Skeletal muscle tissue (tissue), 3 donors: ENCODE measurements at regions not wholly inside any gene's neighbourhood (a gene's known extent, or its start where the extent isn't known, plus 50 kb on each side); places are given as distances from the start of the nearest gene placed in this dataset.
"Not testable (repeated sequence)": the region's sequence is repeated elsewhere in the genome, so short reads cannot be mapped to it uniquely, and the experiment has no call there.

ENCODE experiments used
- H3K27ac ChIP-seq: one replicate; pipeline ENCODE4 v1.7.0; 2013; ENCODE audit warnings: mild to moderate bottlenecking, low read depth, low read length, inconsistent platforms
- H3K27me3 ChIP-seq, 3 donors: one replicate each; pipeline ENCODE4 v1.7.0; 2013; ENCODE audit warnings: low read length in 3 of 3; ENCODE audit not compliant: control insufficient read depth in 3 of 3, insufficient read depth in 3 of 3
- H3K36me3 ChIP-seq, 3 donors: one replicate each; pipeline ENCODE4 v1.7.0; 2013; ENCODE audit warnings: low read length in 3 of 3; ENCODE audit not compliant: control insufficient read depth in 3 of 3, insufficient read depth in 3 of 3
- H3K4me1 ChIP-seq, 3 donors: one replicate each; pipeline ENCODE4 v1.7.0; 2013; ENCODE audit warnings: low read length in 3 of 3, mild to moderate bottlenecking in 3 of 3; ENCODE audit not compliant: control insufficient read depth in 3 of 3, insufficient read depth in 3 of 3
- H3K4me3 ChIP-seq, 3 donors: one replicate each; pipeline ENCODE4 v1.7.0; 2013; ENCODE audit warnings: low read length in 3 of 3
- H3K9ac ChIP-seq, 3 donors: one replicate each; pipeline ENCODE4 v1.7.0; 2013; ENCODE audit warnings: low read length in 3 of 3, mild to moderate bottlenecking in 3 of 3, moderate library complexity in 2 of 3, low read depth in 1 of 3
- H3K9me3 ChIP-seq, 3 donors: one replicate each; pipeline ENCODE4 v1.7.0; 2013; ENCODE audit warnings: low read length in 3 of 3; ENCODE audit not compliant: control insufficient read depth in 3 of 3
- donor health status: Osteomylitis.

GRCh38 chr18:30689216-30689615, 353.3 kb downstream of the DSC3 start:
- Histone ChIP-seq H3K4me1 (no peaks in the 10 kb centered on the region), H3K4me3 (no peak overlapping the region), H3K9me3 (no peaks in the 10 kb centered on the region), H3K27me3 (no peaks in the 10 kb centered on the region), H3K27ac (no peak overlapping the region), H3K36me3 (no peaks in the 10 kb centered on the region), H3K9ac (no peak overlapping the region)

DNA sequence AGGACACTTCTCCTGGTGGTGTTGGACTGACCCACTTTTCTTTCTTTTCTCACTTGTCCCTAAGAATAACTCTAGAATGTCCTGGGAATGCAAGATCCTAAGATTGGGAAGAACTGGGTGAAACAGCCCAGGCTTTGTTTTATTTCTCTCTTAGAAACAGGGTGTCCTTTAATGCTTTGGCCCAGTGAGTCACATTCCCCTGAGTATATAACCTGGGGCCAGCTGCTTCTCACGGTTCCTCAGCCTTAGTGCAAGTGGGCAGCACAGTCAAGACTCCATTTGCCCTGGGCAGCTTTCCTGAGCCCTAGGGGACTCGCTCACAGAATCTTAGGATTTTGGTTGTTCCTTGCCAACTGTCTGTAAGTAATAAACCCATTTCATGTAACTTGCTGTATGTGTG, 355.0 kb downstream of the DSC3 start:
- Histone ChIP-seq H3K4me3 (no peak overlapping the region), H3K4me1 (no peaks in the 10 kb centered on the region), H3K9me3 (no peaks in the 10 kb centered on the region), H3K36me3 (no peaks in the 10 kb centered on the region), H3K27me3 (no peaks in the 10 kb centered on the region), H3K27ac (no peak overlapping the region), H3K9ac (no peak overlapping the region)

GRCh38 chr18:30684825-30685481, 357.6 kb downstream of the DSC3 start:
- no peaks in the 10 kb centered on the region for H3K27me3 ChIP-seq
- H3K9me3 ChIP-seq = no peaks in the 10 kb centered on the region
- no peaks in the 10 kb centered on the region for H3K4me1 ChIP-seq
- no peaks in the 10 kb centered on the region for H3K36me3 ChIP-seq
- no peak overlapping the region for H3K4me3 ChIP-seq
- no peak overlapping the region for H3K27ac ChIP-seq
- H3K9ac ChIP-seq = no peak overlapping the region

GRCh38 chr18:30683836-30684235, 358.7 kb downstream of the DSC3 start:
- H3K9me3 ChIP-seq = no peaks in the 10 kb centered on the region
- no peaks in the 10 kb centered on the region for H3K27me3 ChIP-seq
- H3K27ac ChIP-seq = no peak overlapping the region
- no peak overlapping the region for H3K9ac ChIP-seq
- no peaks in the 10 kb centered on the region for H3K4me1 ChIP-seq
- no peaks in the 10 kb centered on the region for H3K36me3 ChIP-seq
- H3K4me3 ChIP-seq = no peak overlapping the region

DNA sequence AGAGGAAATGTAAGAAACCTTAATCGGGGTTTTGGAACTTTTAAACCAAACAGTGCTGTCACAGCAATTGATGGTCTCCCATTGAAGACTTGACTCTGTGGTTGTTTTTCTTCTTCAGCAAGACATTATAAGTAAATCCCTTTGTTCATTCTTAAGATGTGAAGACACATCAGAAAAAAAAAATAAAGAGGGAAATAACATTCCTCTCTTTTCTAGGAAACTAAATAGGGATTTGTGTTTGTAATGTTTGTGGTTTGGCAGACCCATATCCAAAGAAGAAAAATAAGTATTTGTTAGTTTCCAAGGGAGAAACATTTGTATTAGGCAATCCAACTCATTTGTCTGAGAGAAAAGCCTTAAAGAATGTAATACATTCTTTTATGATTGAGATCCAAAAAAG, 359.9 kb downstream of the DSC3 start:
- Histone ChIP-seq H3K9ac (no peak overlapping the region), H3K9me3 (no peaks in the 10 kb centered on the region), H3K27me3 (no peaks in the 10 kb centered on the region), H3K4me3 (no peak overlapping the region), H3K4me1 (no peaks in the 10 kb centered on the region), H3K27ac (no peak overlapping the region), H3K36me3 (no peaks in the 10 kb centered on the region)

- no peaks in the 10 kb centered on the region for H3K27me3 ChIP-seq
- no peaks in the 10 kb centered on the region for H3K9me3 ChIP-seq
- H3K4me3 ChIP-seq = no peak overlapping the region
- H3K36me3 ChIP-seq = no peaks in the 10 kb centered on the region
- H3K4me1 ChIP-seq = no peaks in the 10 kb centered on the region
- no peak overlapping the region for H3K27ac ChIP-seq
- no peak overlapping the region for H3K9ac ChIP-seq
Observed at GRCh38 chr18:30679285-30679930, 363.1 kb downstream of the DSC3 start.

DNA sequence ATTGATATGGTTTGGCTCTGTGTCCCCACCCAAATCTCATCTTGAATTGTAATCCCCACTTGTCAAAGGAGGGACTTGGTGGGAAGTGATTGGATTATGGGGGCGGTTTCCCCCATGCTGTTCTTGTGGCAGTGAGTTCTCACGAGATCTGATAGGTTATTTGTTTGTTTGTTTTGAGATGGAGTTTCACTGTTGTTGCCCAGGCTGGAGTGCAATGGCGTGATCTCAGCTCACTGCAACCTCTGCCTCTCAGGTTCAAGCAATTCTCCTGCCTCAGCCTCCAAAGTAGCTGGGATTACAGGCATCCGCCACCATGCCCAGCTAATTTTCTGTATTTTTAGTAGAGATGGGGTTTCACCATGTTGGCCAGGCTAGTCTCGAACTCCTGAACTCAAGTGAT, 364.7 kb downstream of the DSC3 start:
- not testable (repeated sequence) for H3K4me3 ChIP-seq, H3K9ac ChIP-seq, H3K27me3 ChIP-seq, H3K27ac ChIP-seq, H3K9me3 ChIP-seq, H3K36me3 ChIP-seq, H3K4me1 ChIP-seq

DNA sequence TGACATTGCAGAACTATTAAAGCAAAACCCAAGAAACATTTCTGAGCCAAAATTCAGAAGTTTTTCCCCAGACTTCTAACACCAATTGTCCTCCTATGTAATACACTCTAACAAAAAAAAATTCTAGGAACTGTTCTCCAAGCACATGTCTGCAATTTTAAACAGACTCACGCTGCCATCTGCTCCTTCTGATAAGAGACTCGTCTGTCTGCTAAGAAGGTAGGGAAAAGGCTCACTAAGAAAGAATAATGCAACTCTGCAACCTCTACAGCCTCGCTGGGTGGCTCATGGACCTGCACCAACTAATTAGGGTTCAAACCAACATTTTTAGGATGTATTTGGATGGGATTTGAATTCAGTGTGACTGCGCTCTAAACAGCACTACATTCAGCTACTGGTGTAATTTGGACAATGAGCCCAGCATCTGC, 366.5 kb downstream of the DSC3 start:
- Histone ChIP-seq H3K27ac (no peak overlapping the region), H3K4me3 (no peak overlapping the region), H3K36me3 (no peaks in the 10 kb centered on the region), H3K27me3 (no peaks in the 10 kb centered on the region), H3K9me3 (no peaks in the 10 kb centered on the region), H3K9ac (no peak overlapping the region), H3K4me1 (no peaks in the 10 kb centered on the region)

DNA sequence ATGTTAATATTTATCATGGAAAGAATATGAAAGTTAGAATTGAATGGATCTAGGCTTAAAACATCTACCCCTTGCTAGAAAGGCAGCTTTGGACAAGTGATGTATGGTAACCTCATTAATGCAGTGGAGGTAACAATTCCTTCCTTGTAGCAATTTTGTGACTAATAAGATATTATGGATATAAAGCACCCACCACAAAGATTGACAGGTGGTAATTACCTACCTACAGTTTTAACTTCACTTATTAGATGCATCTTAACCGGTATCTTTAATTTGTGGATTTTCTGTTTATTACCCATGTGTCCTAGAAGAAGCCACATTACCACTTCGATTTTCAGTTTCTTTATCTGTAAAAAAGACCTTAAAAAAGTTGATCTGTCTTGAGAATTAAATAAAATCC, 367.0 kb downstream of the DSC3 start:
- no peak overlapping the region for H3K9ac ChIP-seq
- no peaks in the 10 kb centered on the region for H3K9me3 ChIP-seq
- H3K27ac ChIP-seq = no peak overlapping the region
- H3K27me3 ChIP-seq = no peaks in the 10 kb centered on the region
- H3K4me3 ChIP-seq = no peak overlapping the region
- H3K36me3 ChIP-seq = no peaks in the 10 kb centered on the region
- H3K4me1 ChIP-seq = no peaks in the 10 kb centered on the region

- Histone ChIP-seq H3K4me3 (no peak overlapping the region), H3K9ac (no peak overlapping the region), H3K27me3 (no peaks in the 10 kb centered on the region), H3K36me3 (no peaks in the 10 kb centered on the region), H3K4me1 (no peaks in the 10 kb centered on the region), H3K9me3 (no peaks in the 10 kb centered on the region), H3K27ac (no peak overlapping the region)
Observed at GRCh38 chr18:30675072-30675471, 367.5 kb downstream of the DSC3 start.
